HCT116 (cell line): ENCODE measurements at regions not wholly inside any gene's neighbourhood (a gene's known extent, or its start where the extent isn't known, plus 50 kb on each side); places are given as distances from the start of the nearest gene placed in this dataset.

Experiments
- ATAC-seq: fragments of 200-7000 bp; cut with Tn5 transposase; 2 replicates; pipeline ENCODE4 v1.9.1; 2020; ENCODE audit warnings: mild to moderate bottlenecking, moderate library complexity
- BruUV-seq: library from RNA; stranded (reverse); fragments of 400-500 nt; replicated peaks from 2 replicates; lab custom pipeline; 2021; lab: Mats Ljungman, UMichigan
- CTCF ChIA-PET: fragments of 300-600 bp; sonication (Branson Sonifier 250); formaldehyde crosslinking; loops from one replicate; lab custom pipeline; 2021; ENCODE audit warnings: antibody characterized with exemption; lab: Charles Lee
- POLR2A ChIA-PET: fragments of 300-600, 350-600 bp; sonication (Branson Sonifier 250); formaldehyde crosslinking; loops from one replicate; lab custom pipeline; 2021; ENCODE audit warnings: antibody characterized with exemption; lab: Charles Lee
- RAD21 ChIA-PET, 2 experiments: fragments of 300-600 bp; sonication (Branson Sonifier 250); formaldehyde crosslinking; loops; one replicate each; lab custom pipeline; 2023; ENCODE audit warnings: low total read pairs in 2 of 2; ENCODE audit not compliant: uncharacterized antibody in 2 of 2, unreplicated experiment in 2 of 2, low non-redundant PET in 1 of 2; lab: Charles Lee
- DNase-seq: peaks from one replicate; pipeline ENCODE4 v3.0.0-alpha.2; 2010; ENCODE audit warnings: low read depth, low spot score
- H2AFZ ChIP-seq: fragments of 200-600 bp; shearing (Covaris generic), sonication (generic); 2 replicates; pipeline ENCODE4 v1.6.1; 2017; ENCODE audit warnings: low read depth, mixed run types, mixed read lengths, antibody characterized with exemption, low read length; ENCODE audit not compliant: poor library complexity, severe bottlenecking
- H3K27ac ChIP-seq: 2 replicates; pipeline ENCODE4 v1.5.1; 2012; ENCODE audit warnings: low read depth, low read length
- H3K27me3 ChIP-seq: fragments of 200-600 bp; sonication (generic); 2 replicates; pipeline ENCODE4 v1.6.1; 2016; ENCODE audit warnings: mixed run types, low read length, mixed read lengths; ENCODE audit not compliant: insufficient read depth
- H3K36me3 ChIP-seq, 2 experiments: fragments of 200-500 bp in 1 of 2; fragments of 200-600 bp in 1 of 2; sonication (Bioruptor generic) in 1 of 2; sonication (generic) in 1 of 2; 2 replicates each; pipeline versions ENCODE4 v1.5.1 to v1.6.1; 2014 to 2016; ENCODE audit warnings: low read length in 2 of 2, inconsistent platforms in 1 of 2, mixed read lengths in 1 of 2, mixed run types in 1 of 2; ENCODE audit not compliant: insufficient read depth in 2 of 2, control insufficient read depth in 1 of 2
- H3K4me1 ChIP-seq, 2 experiments: fragments of 200-600 bp in 1 of 2; sonication (generic) in 1 of 2; 2 replicates each; pipeline versions ENCODE4 v1.5.1 to v1.6.1; 2012 to 2017; ENCODE audit warnings: low read length in 2 of 2, inconsistent platforms in 1 of 2, mild to moderate bottlenecking in 1 of 2, mixed read lengths in 1 of 2, mixed run types in 1 of 2, moderate library complexity in 1 of 2; ENCODE audit not compliant: insufficient read depth in 2 of 2, control insufficient read depth in 1 of 2
- H3K4me2 ChIP-seq: fragments of 200-600 bp; sonication (generic); 2 replicates; pipeline ENCODE4 v1.6.1; 2017; ENCODE audit warnings: mixed run types, low read length, mixed read lengths
- H3K4me3 ChIP-seq, 2 experiments: fragments of 200-600 bp in 1 of 2; sonication (generic) in 1 of 2; replicated peaks in 1 of 2; 2 replicates each; pipeline ENCODE4 v1.5.1; 2011 to 2016; ENCODE audit warnings: low read length in 2 of 2, control low read depth in 1 of 2, low read depth in 1 of 2, mild to moderate bottlenecking in 1 of 2, mixed read lengths in 1 of 2, mixed run types in 1 of 2
- H3K79me2 ChIP-seq: fragments of 200-600 bp; sonication (generic); 2 replicates; pipeline ENCODE4 v1.6.1; 2017; ENCODE audit warnings: mild to moderate bottlenecking, mixed run types, low read length, moderate library complexity, mixed read lengths; ENCODE audit not compliant: insufficient read depth
- H3K9ac ChIP-seq: fragments of 200-600 bp; sonication (generic); 2 replicates; pipeline ENCODE4 v1.6.1; 2016; ENCODE audit warnings: low read length, mixed read lengths
- H3K9me2 ChIP-seq: fragments of 200-600 bp; sonication (generic), shearing (Covaris generic); 2 replicates; pipeline ENCODE4 v1.6.1; 2017; ENCODE audit warnings: mixed run types, mild to moderate bottlenecking, moderate library complexity; ENCODE audit not compliant: insufficient read depth
- H3K9me3 ChIP-seq, 2 experiments: fragments of 200-500 bp in 1 of 2; fragments of 200-600 bp in 1 of 2; sonication (Bioruptor generic) in 1 of 2; sonication (generic) in 1 of 2; 2 replicates each; pipeline ENCODE4 v1.6.1; 2014 to 2017; ENCODE audit warnings: low read length in 2 of 2, mixed read lengths in 2 of 2, inconsistent platforms in 1 of 2, low read depth in 1 of 2, mild to moderate bottlenecking in 1 of 2, mixed run types in 1 of 2, moderate library complexity in 1 of 2; ENCODE audit not compliant: control insufficient read depth in 1 of 2, insufficient read depth in 1 of 2
- H4K20me1 ChIP-seq: fragments of 200-600 bp; sonication (generic), shearing (Covaris generic); 2 replicates; pipeline ENCODE4 v1.6.1; 2017; ENCODE audit warnings: mixed run types, mild to moderate bottlenecking, moderate library complexity; ENCODE audit not compliant: insufficient read depth
- MAX ChIP-seq: IDR thresholded peaks from 2 replicates; pipeline ENCODE4 v1.6.1; 2012
- SIN3A ChIP-seq: IDR thresholded peaks from 2 replicates; pipeline ENCODE4 v1.6.1; 2012; ENCODE audit warnings: low read depth
- SRF ChIP-seq: IDR thresholded peaks from 2 replicates; pipeline ENCODE4 v1.6.1; 2012; ENCODE audit warnings: low read depth
- YY1 ChIP-seq: IDR thresholded peaks from 2 replicates; pipeline ENCODE4 v1.6.1; 2011; ENCODE audit warnings: low read length, low read depth, moderate library complexity, mild to moderate bottlenecking; ENCODE audit not compliant: insufficient replicate concordance; ENCODE audit errors: extremely low read depth
- intact Hi-C: fragments of 100-400 bp; cut with micrococcal nuclease; formaldehyde crosslinking; loops from 2 replicates; pipeline ENCODE4 v1.10.0; 2022

GRCh38 chr3:180860180-180860858, 52.2 kb upstream of the FXR1 start:
- ChIA-PET RAD21 (no interaction called here), CTCF (no interaction called here), POLR2A (no interaction called here)
- peaks cover 29% of the 10 kb centered on the region for H3K27me3 ChIP-seq
- H3K9me2 ChIP-seq: no peaks in the 10 kb centered on the region
- H3K4me1 ChIP-seq: no peaks in the 10 kb centered on the region
- no peaks in the 10 kb centered on the region for H4K20me1 ChIP-seq
- H3K9ac ChIP-seq: no peak overlapping the region
- H3K27ac ChIP-seq: no peak overlapping the region
- BruUV-seq: no TSS peak
- no peak for DNase-seq
- ATAC-seq: no peak
- no peaks in the 10 kb centered on the region for H3K79me2 ChIP-seq
- no peak overlapping the region for H3K4me2 ChIP-seq
- intact Hi-C loops: no loop called here
- TF ChIP-seq SIN3A (no peak), SRF (no peak), MAX (no peak), YY1 (no peak)
- H2AFZ ChIP-seq: no peak overlapping the region
- no peaks in the 10 kb centered on the region for H3K9me3 ChIP-seq
- H3K36me3 ChIP-seq: no peaks in the 10 kb centered on the region
- H3K4me3 ChIP-seq: no peak overlapping the region
